HG03469 (cell line): ENCODE measurements at regions not wholly inside any gene's neighbourhood (a gene's known extent, or its start where the extent isn't known, plus 50 kb on each side); places are given as distances from the start of the nearest gene placed in this dataset.

Experiments used
- ATAC-seq: cut with Tn5 transposase; IDR thresholded peaks from one replicate; pipeline ENCODE4 v1.9.1; 2021; ENCODE audit warnings: mild to moderate bottlenecking, moderate library complexity, moderate number of reproducible peaks; ENCODE audit not compliant: unreplicated experiment

- no peak for ATAC-seq
Measured at GRCh38 chr7:96495751-96496216, 173.9 kb upstream of the SLC25A13 start.

- no peak for ATAC-seq
Measured at GRCh38 chr7:96486681-96487080, 164.8 kb upstream of the SLC25A13 start.

- no peak for ATAC-seq
Measured at GRCh38 chr7:96484845-96485244, 162.9 kb upstream of the SLC25A13 start.

- ATAC-seq = no peak
Measured at GRCh38 chr7:96484091-96484490, 162.2 kb upstream of the SLC25A13 start.

GRCh38 chr7:96481796-96482195, 159.9 kb upstream of the SLC25A13 start:
- ATAC-seq = no peak

GRCh38 chr7:96479015-96479645, 157.2 kb upstream of the SLC25A13 start:
- no peak for ATAC-seq

GRCh38 chr7:96471606-96472005, 149.7 kb upstream of the SLC25A13 start:
- ATAC-seq = no peak

- ATAC-seq = no peak
Measured at GRCh38 chr7:96452146-96452545, 130.2 kb upstream of the SLC25A13 start.

GRCh38 chr7:96449094-96449493, 127.2 kb upstream of the SLC25A13 start:
- ATAC-seq = no peak

- ATAC-seq = no peak
Measured at GRCh38 chr7:96447109-96447645, 125.3 kb upstream of the SLC25A13 start.

GRCh38 chr7:96441436-96442084, 119.7 kb upstream of the SLC25A13 start:
- no peak for ATAC-seq

- ATAC-seq = no peak
Measured at GRCh38 chr7:96440328-96440727, 118.4 kb upstream of the SLC25A13 start.

- no peak for ATAC-seq
Measured at GRCh38 chr7:96436880-96437279, 115.0 kb upstream of the SLC25A13 start.

GRCh38 chr7:96430356-96430755, 108.5 kb upstream of the SLC25A13 start:
- no peak for ATAC-seq

GRCh38 chr7:96427143-96427542, 105.2 kb upstream of the SLC25A13 start:
- no peak for ATAC-seq

- no peak for ATAC-seq
Measured at GRCh38 chr7:96426685-96427084, 104.8 kb upstream of the SLC25A13 start.

GRCh38 chr7:96426027-96426426, 104.1 kb upstream of the SLC25A13 start:
- no peak for ATAC-seq

GRCh38 chr7:96424411-96424810, 102.5 kb upstream of the SLC25A13 start:
- ATAC-seq = no peak

- no peak for ATAC-seq
Measured at GRCh38 chr7:96422388-96422787, 100.5 kb upstream of the SLC25A13 start.

- no peak for ATAC-seq
Measured at GRCh38 chr7:96418581-96418980, 96.7 kb upstream of the SLC25A13 start.

- no peak for ATAC-seq
Measured at GRCh38 chr7:96417784-96418183, 95.9 kb upstream of the SLC25A13 start.

- no peak for ATAC-seq
Measured at GRCh38 chr7:96416599-96416998, 94.7 kb upstream of the SLC25A13 start.
